SK-N-SH (cell line): ENCODE measurements at regions not wholly inside any gene's neighbourhood (a gene's known extent, or its start where the extent isn't known, plus 50 kb on each side); places are given as distances from the start of the nearest gene placed in this dataset.

Experiments
- CTCF ChIA-PET: fragments of 300-600, 350-600 bp; formaldehyde crosslinking; extraction: SDS; loops from one replicate; lab custom pipeline; 2021; lab: Yijun Ruan, JAX
- POLR2A ChIA-PET: fragments of 350-600 bp; sonication (Branson Sonifier 250); formaldehyde crosslinking; extraction: SDS; loops from one replicate; lab custom pipeline; 2020; ENCODE audit warnings: antibody characterized with exemption, inconsistent platforms; lab: Yijun Ruan, JAX
- DNase-seq: peaks from one replicate; pipeline ENCODE4 v3.0.0; 2012
- H2AFZ ChIP-seq: fragments of 200-600 bp; sonication (generic); 2 replicates; pipeline ENCODE4 v1.8.1; 2016; ENCODE audit warnings: antibody characterized with exemption, mild to moderate bottlenecking, low read depth
- H3F3A ChIP-seq: fragments of 200-600 bp; sonication (generic); replicated peaks from 2 replicates; pipeline ENCODE3; 2016; ENCODE audit warnings: antibody characterized with exemption, mild to moderate bottlenecking; ENCODE audit not compliant: insufficient read depth
- H3K27ac ChIP-seq, 2 experiments: fragments of 200-500 bp in 1 of 2; fragments of 200-600 bp in 1 of 2; sonication (Bioruptor generic) in 1 of 2; sonication (generic), shearing (Covaris generic) in 1 of 2; 2 replicates each; pipeline versions ENCODE4 v1.5.1 to v1.6.1; 2014 to 2016; ENCODE audit warnings: low read depth in 2 of 2, inconsistent platforms in 1 of 2, low read length in 1 of 2, mild to moderate bottlenecking in 1 of 2, mixed read lengths in 1 of 2
- H3K27me3 ChIP-seq: fragments of 200-600 bp; sonication (generic), shearing (Covaris generic); 2 replicates; pipeline ENCODE4 v1.6.1; 2016; ENCODE audit warnings: mixed run types; ENCODE audit not compliant: insufficient read depth
- H3K36me3 ChIP-seq, 2 experiments: fragments of 200-500 bp in 1 of 2; fragments of 200-600 bp in 1 of 2; sonication (Bioruptor generic) in 1 of 2; sonication (generic) in 1 of 2; replicated peaks in 1 of 2; 2 replicates each; pipeline versions ENCODE3 to v1.5.1; 2014 to 2016; ENCODE audit warnings: low read length in 1 of 2, mild to moderate bottlenecking in 1 of 2; ENCODE audit not compliant: insufficient read depth in 2 of 2, control insufficient read depth in 1 of 2
- H3K4me1 ChIP-seq, 2 experiments: fragments of 200-500 bp in 1 of 2; fragments of 200-600 bp in 1 of 2; sonication (Bioruptor generic) in 1 of 2; sonication (generic), shearing (Covaris generic) in 1 of 2; 2 replicates each; pipeline versions ENCODE4 v1.5.1 to v1.6.1; 2014 to 2016; ENCODE audit warnings: low read depth in 1 of 2, low read length in 1 of 2, mixed run types in 1 of 2; ENCODE audit not compliant: insufficient read depth in 2 of 2, control insufficient read depth in 1 of 2
- H3K4me2 ChIP-seq: fragments of 200-600 bp; sonication (generic), shearing (Covaris generic); 2 replicates; pipeline ENCODE4 v1.6.1; 2017; ENCODE audit warnings: mixed run types
- H3K4me3 ChIP-seq, 2 experiments: fragments of 200-500 bp in 1 of 2; fragments of 200-600 bp in 1 of 2; sonication (Bioruptor generic) in 1 of 2; sonication (generic), shearing (Covaris generic) in 1 of 2; 2 replicates each; pipeline versions ENCODE4 v1.5.1 to v1.8.1; 2014 to 2016; ENCODE audit warnings: low read depth in 2 of 2, inconsistent platforms in 1 of 2, low read length in 1 of 2, mild to moderate bottlenecking in 1 of 2, mixed read lengths in 1 of 2, moderate library complexity in 1 of 2
- H3K79me2 ChIP-seq: fragments of 200-600 bp; sonication (generic); 2 replicates; pipeline ENCODE4 v1.8.1; 2017; ENCODE audit warnings: mild to moderate bottlenecking; ENCODE audit not compliant: insufficient read depth
- H3K9ac ChIP-seq: fragments of 200-600 bp; sonication (generic); 2 replicates; pipeline ENCODE4 v1.6.1; 2017; ENCODE audit warnings: mixed run types
- H3K9me2 ChIP-seq: fragments of 200-600 bp; sonication (generic); 2 replicates; pipeline ENCODE4 v1.6.1; 2017; ENCODE audit warnings: mixed run types
- H3K9me3 ChIP-seq: fragments of 200-600 bp; sonication (generic); 2 replicates; pipeline ENCODE4 v1.6.1; 2017; ENCODE audit warnings: mixed run types, mild to moderate bottlenecking, moderate library complexity
- H4K20me1 ChIP-seq: fragments of 200-600 bp; sonication (generic); 2 replicates; pipeline ENCODE4 v1.6.1; 2017; ENCODE audit warnings: mild to moderate bottlenecking, mixed run types; ENCODE audit not compliant: insufficient read depth
- EP300 ChIP-seq, 2 experiments: IDR thresholded peaks; 2 replicates each; pipeline versions ENCODE4 v1.4.0 to v1.6.1; 2012; ENCODE audit warnings: borderline replicate concordance in 1 of 2, low read depth in 1 of 2, low read length in 1 of 2
- FOSL2 ChIP-seq: IDR thresholded peaks from 2 replicates; pipeline ENCODE4 v1.4.0; 2012; ENCODE audit warnings: low read depth, mild to moderate bottlenecking, moderate library complexity, borderline replicate concordance
- FOXM1 ChIP-seq: IDR thresholded peaks from 2 replicates; pipeline ENCODE4 v1.4.0; 2012; ENCODE audit warnings: low read depth, mild to moderate bottlenecking
- GATA2 ChIP-seq: sonication (generic); formaldehyde crosslinking; IDR thresholded peaks from 2 replicates; pipeline ENCODE4 v1.5.0; 2020; ENCODE audit warnings: mild to moderate bottlenecking, missing genetic modification reagents
- JUND ChIP-seq: IDR thresholded peaks from 2 replicates; pipeline ENCODE4 v1.4.0; 2012
- MXI1 ChIP-seq: IDR thresholded peaks from 2 replicates; pipeline ENCODE4 v1.6.1; 2012; ENCODE audit warnings: mild to moderate bottlenecking, low read depth, low read length, improper control_type of control experiment
- RFX5 ChIP-seq: IDR thresholded peaks from 2 replicates; pipeline ENCODE4 v1.6.1; 2012; ENCODE audit warnings: mild to moderate bottlenecking, improper control_type of control experiment, low read length
- SIN3A ChIP-seq: IDR thresholded peaks from 2 replicates; pipeline ENCODE4 v1.6.1; 2012; ENCODE audit warnings: low read depth, mild to moderate bottlenecking, low read length, moderate library complexity, borderline replicate concordance
- TCF12 ChIP-seq: IDR thresholded peaks from 2 replicates; pipeline ENCODE4 v1.4.0; 2012
- TEAD4 ChIP-seq: IDR thresholded peaks from 2 replicates; pipeline ENCODE4 v1.4.0; 2012; ENCODE audit warnings: mild to moderate bottlenecking, borderline replicate concordance; ENCODE audit not compliant: insufficient read depth
- USF1 ChIP-seq: IDR thresholded peaks from 2 replicates; pipeline ENCODE4 v1.4.0; 2012; ENCODE audit warnings: low read depth, borderline replicate concordance
- WGBS: methylation state at CpG from one replicate; pipeline ENCODE4 v1.1.6; 2017; ENCODE audit warnings: low lambda C conversion rate; 5-methylcytosine and 5-hydroxymethylcytosine counted together
- TF ChIP-seq, protein P1 (sequence below): fragments of 150-350 bp; IDR thresholded peaks from 2 replicates; pipeline ENCODE4 v1.6.1; 2016; ENCODE audit warnings: mild to moderate bottlenecking, low read depth, low read length
- TF ChIP-seq, protein P2 (sequence below): IDR thresholded peaks from 2 replicates; pipeline ENCODE4; 2012
- TF ChIP-seq, protein P3 (sequence below): IDR thresholded peaks from 2 replicates; pipeline ENCODE4 v1.4.0; 2012; ENCODE audit warnings: low read depth, borderline replicate concordance

DNA sequence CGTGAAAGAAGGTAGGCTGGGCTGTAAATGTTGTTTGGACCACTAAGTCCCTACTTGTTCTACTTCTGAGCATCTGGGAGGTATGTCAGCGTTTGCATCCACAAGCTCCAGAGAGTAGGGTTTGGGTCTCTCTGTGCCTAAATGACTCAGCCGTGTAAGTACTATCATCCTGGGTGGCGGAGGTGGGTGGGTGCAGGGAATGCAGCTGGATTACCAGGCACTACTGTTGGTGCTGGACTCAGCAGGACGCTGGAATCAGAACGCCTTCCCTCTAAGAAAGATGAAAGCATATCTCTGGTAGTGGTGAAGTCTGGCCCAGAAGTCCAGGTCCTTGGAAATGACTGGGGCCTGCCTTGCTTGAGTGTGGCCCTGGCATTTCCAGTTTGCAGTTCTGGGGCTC, 289.7 kb downstream of the PCNX1 start:
- POLR2A ChIA-PET = interaction anchor here (0.7 kb wide), 1 partner anchor 10 kb away, joined by 3 read pairs; no protein-coding TSS in a partner anchor
- DNase-seq = no peak
- no peak overlapping the region for H3K4me3 ChIP-seq
- H3K27me3 ChIP-seq = no peaks in the 10 kb centered on the region; the same call in 1 of the 2 replicates
- WGBS = 50% methylated on average over 4 of the region's 6 CpGs
- H3K36me3 ChIP-seq = no peaks in the 10 kb centered on the region
- no peak overlapping the region for H3K9ac ChIP-seq
- no peak overlapping the region for H3K4me2 ChIP-seq
- no peaks in the 10 kb centered on the region for H3F3A ChIP-seq
- no peaks in the 10 kb centered on the region for H3K9me3 ChIP-seq
- no peak overlapping the region for H3K27ac ChIP-seq
- H3K79me2 ChIP-seq = no peaks in the 10 kb centered on the region
- TF ChIP-seq JUND (no peak), SIN3A (no peak), EP300 (IDR thresholded peaks at IDR 0.05; ENCODE audit: borderline replicate concordance in 1 of 2, low read depth in 1 of 2, low read length in 1 of 2) (no peak), FOXM1 (no peak), GATA2 (CRISPR knock-in tag) (no peak), MXI1 (no peak), TEAD4 (no peak), TCF12 (no peak), FOSL2 (no peak), RFX5 (no peak), USF1 (no peak)
- TF ChIP-seq, protein P1, sequence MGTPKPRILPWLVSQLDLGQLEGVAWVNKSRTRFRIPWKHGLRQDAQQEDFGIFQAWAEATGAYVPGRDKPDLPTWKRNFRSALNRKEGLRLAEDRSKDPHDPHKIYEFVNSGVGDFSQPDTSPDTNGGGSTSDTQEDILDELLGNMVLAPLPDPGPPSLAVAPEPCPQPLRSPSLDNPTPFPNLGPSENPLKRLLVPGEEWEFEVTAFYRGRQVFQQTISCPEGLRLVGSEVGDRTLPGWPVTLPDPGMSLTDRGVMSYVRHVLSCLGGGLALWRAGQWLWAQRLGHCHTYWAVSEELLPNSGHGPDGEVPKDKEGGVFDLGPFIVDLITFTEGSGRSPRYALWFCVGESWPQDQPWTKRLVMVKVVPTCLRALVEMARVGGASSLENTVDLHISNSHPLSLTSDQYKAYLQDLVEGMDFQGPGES = no peak
- TF ChIP-seq, protein P2, sequence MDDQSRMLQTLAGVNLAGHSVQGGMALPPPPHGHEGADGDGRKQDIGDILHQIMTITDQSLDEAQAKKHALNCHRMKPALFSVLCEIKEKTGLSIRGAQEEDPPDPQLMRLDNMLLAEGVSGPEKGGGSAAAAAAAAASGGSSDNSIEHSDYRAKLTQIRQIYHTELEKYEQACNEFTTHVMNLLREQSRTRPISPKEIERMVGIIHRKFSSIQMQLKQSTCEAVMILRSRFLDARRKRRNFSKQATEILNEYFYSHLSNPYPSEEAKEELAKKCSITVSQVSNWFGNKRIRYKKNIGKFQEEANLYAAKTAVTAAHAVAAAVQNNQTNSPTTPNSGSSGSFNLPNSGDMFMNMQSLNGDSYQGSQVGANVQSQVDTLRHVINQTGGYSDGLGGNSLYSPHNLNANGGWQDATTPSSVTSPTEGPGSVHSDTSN = no peak
- TF ChIP-seq, protein P3, sequence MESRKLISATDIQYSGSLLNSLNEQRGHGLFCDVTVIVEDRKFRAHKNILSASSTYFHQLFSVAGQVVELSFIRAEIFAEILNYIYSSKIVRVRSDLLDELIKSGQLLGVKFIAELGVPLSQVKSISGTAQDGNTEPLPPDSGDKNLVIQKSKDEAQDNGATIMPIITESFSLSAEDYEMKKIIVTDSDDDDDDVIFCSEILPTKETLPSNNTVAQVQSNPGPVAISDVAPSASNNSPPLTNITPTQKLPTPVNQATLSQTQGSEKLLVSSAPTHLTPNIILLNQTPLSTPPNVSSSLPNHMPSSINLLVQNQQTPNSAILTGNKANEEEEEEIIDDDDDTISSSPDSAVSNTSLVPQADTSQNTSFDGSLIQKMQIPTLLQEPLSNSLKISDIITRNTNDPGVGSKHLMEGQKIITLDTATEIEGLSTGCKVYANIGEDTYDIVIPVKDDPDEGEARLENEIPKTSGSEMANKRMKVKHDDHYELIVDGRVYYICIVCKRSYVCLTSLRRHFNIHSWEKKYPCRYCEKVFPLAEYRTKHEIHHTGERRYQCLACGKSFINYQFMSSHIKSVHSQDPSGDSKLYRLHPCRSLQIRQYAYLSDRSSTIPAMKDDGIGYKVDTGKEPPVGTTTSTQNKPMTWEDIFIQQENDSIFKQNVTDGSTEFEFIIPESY = no peak
- no peak overlapping the region for H2AFZ ChIP-seq
- H4K20me1 ChIP-seq = no peaks in the 10 kb centered on the region
- H3K9me2 ChIP-seq = no peaks in the 10 kb centered on the region
- H3K4me1 ChIP-seq = no peaks in the 10 kb centered on the region; a peak in 1 of 4 replicates
- CTCF ChIA-PET = no interaction called here
